WTC11 (cell line): ENCODE measurements at regions not wholly inside any gene's neighbourhood (a gene's known extent, or its start where the extent isn't known, plus 50 kb on each side); places are given as distances from the start of the nearest gene placed in this dataset.
"Not testable (repeated sequence)": the region's sequence is repeated elsewhere in the genome, so short reads cannot be mapped to it uniquely, and the experiment has no call there.

ENCODE experiments used
- ATAC-seq: fragments of 200-7000 bp; cut with Tn5 transposase; 2 replicates; pipeline ENCODE4 v1.10.0; 2021; ENCODE audit warnings: mild to moderate bottlenecking, moderate library complexity
- CTCF ChIA-PET: fragments of 300-600 bp; sonication (Branson Sonifier 250); formaldehyde crosslinking; loops from one replicate; lab custom pipeline; 2021; ENCODE audit warnings: antibody characterized with exemption; lab: Charles Lee
- POLR2A ChIA-PET: fragments of 350-600 bp; sonication (Branson Sonifier 250); formaldehyde crosslinking; loops from one replicate; lab custom pipeline; 2021; ENCODE audit warnings: antibody characterized with exemption; lab: Charles Lee
- DNase-seq: peaks from one replicate; pipeline ENCODE4 v3.0.0; 2021; ENCODE audit warnings: low spot score
- H3K27ac Mint-ChIP-seq: 2 replicates; pipeline ENCODE4 v1.8.0; 2021; ENCODE audit warnings: mixed read lengths
- H3K27me3 Mint-ChIP-seq: 2 replicates; pipeline ENCODE4 v1.8.0; 2021; ENCODE audit warnings: low read depth, mild to moderate bottlenecking, moderate library complexity, mixed read lengths
- H3K36me3 Mint-ChIP-seq: 2 replicates; pipeline ENCODE4 v1.8.0; 2021; ENCODE audit warnings: mixed read lengths
- H3K4me1 Mint-ChIP-seq: 2 replicates; pipeline ENCODE4 v1.8.0; 2022; ENCODE audit warnings: mixed read lengths
- H3K4me3 Mint-ChIP-seq: 2 replicates; pipeline ENCODE4 v1.8.0; 2021; ENCODE audit warnings: mild to moderate bottlenecking, moderate library complexity, mixed read lengths
- H3K9me3 Mint-ChIP-seq: 2 replicates; pipeline ENCODE4 v1.8.0; 2021; ENCODE audit warnings: mixed read lengths
- AR ChIP-seq: fragments of 250-450 bp; sonication (Bioruptor Pico); IDR thresholded peaks from 2 replicates; pipeline ENCODE4 v1.9.0; 2021; ENCODE audit warnings: mild to moderate bottlenecking
- CBFB ChIP-seq: sonication (generic); formaldehyde crosslinking; IDR thresholded peaks from 2 replicates; pipeline ENCODE4 v1.8.1; 2022; ENCODE audit warnings: mild to moderate bottlenecking, low read depth, missing genetic modification reagents
- CREB1 ChIP-seq: sonication (generic); formaldehyde crosslinking; IDR thresholded peaks from 2 replicates; pipeline ENCODE4 v1.8.0; 2023; ENCODE audit warnings: mild to moderate bottlenecking, missing genetic modification reagents
- ELF4 ChIP-seq: sonication (generic); formaldehyde crosslinking; IDR thresholded peaks from 2 replicates; pipeline ENCODE4 v1.8.1; 2022; ENCODE audit warnings: low read depth, mild to moderate bottlenecking, moderate library complexity, missing genetic modification reagents
- ESRRA ChIP-seq: sonication (generic); formaldehyde crosslinking; IDR thresholded peaks from 2 replicates; pipeline ENCODE4 v1.8.1; 2022; ENCODE audit warnings: mild to moderate bottlenecking, missing genetic modification reagents, borderline replicate concordance
- HMGA2 ChIP-seq: fragments of 250-450 bp; sonication (Bioruptor Pico); IDR thresholded peaks from 2 replicates; pipeline ENCODE4 v1.4.0; 2021; ENCODE audit warnings: mild to moderate bottlenecking, moderate library complexity
- JAZF1 ChIP-seq: fragments of 250-450 bp; sonication (Bioruptor Pico); IDR thresholded peaks from 2 replicates; pipeline ENCODE4 v1.9.0; 2021; ENCODE audit warnings: moderate library complexity, mild to moderate bottlenecking, inconsistent platforms
- NFYB ChIP-seq: sonication (generic); formaldehyde crosslinking; conservative IDR thresholded peaks from 2 replicates; pipeline ENCODE4 v1.8.0; 2022; ENCODE audit warnings: low read depth, missing genetic modification reagents
- RORB ChIP-seq: fragments of 250-450 bp; sonication (Bioruptor Pico); IDR thresholded peaks from 2 replicates; pipeline ENCODE4 v1.9.0; 2021; ENCODE audit warnings: mild to moderate bottlenecking
- SOX15 ChIP-seq: fragments of 250-450 bp; sonication (Bioruptor Pico); IDR thresholded peaks from 2 replicates; pipeline ENCODE4 v1.9.0; 2021; ENCODE audit warnings: mild to moderate bottlenecking
- TCF7 ChIP-seq: sonication (generic); formaldehyde crosslinking; IDR thresholded peaks from 2 replicates; pipeline ENCODE4 v1.8.0; 2022; ENCODE audit warnings: mild to moderate bottlenecking, low read depth, missing genetic modification reagents, moderate library complexity
- TEAD1 ChIP-seq: sonication (generic); formaldehyde crosslinking; IDR thresholded peaks from 2 replicates; pipeline ENCODE4 v1.8.0; 2022; ENCODE audit warnings: mild to moderate bottlenecking, missing genetic modification reagents
- TEAD4 ChIP-seq: sonication (generic); formaldehyde crosslinking; IDR thresholded peaks from 2 replicates; pipeline ENCODE4 v1.8.0; 2022; ENCODE audit warnings: mild to moderate bottlenecking, missing genetic modification reagents
- TP53 ChIP-seq: sonication (generic); formaldehyde crosslinking; IDR thresholded peaks from 2 replicates; pipeline ENCODE4 v1.8.1; 2023; ENCODE audit warnings: mild to moderate bottlenecking, missing genetic modification reagents
- USF1 ChIP-seq: sonication (generic); formaldehyde crosslinking; IDR thresholded peaks from 2 replicates; pipeline ENCODE4 v1.8.0; 2022; ENCODE audit warnings: mild to moderate bottlenecking, missing genetic modification reagents
- ZBTB21 ChIP-seq: sonication (generic); formaldehyde crosslinking; IDR thresholded peaks from 2 replicates; pipeline ENCODE4 v1.8.1; 2023; ENCODE audit warnings: mild to moderate bottlenecking, missing genetic modification reagents, borderline replicate concordance
- ZNF138 ChIP-seq: sonication (generic); formaldehyde crosslinking; conservative IDR thresholded peaks from 2 replicates; pipeline ENCODE4 v1.8.1; 2022; ENCODE audit warnings: mild to moderate bottlenecking, moderate library complexity, missing genetic modification reagents
- ZNF512 ChIP-seq: sonication (generic); formaldehyde crosslinking; IDR thresholded peaks from 2 replicates; pipeline ENCODE4 v1.8.1; 2022; ENCODE audit warnings: missing genetic modification reagents, borderline replicate concordance
- ZSCAN18 ChIP-seq: fragments of 250-450 bp; sonication (Bioruptor Pico); IDR thresholded peaks from 2 replicates; pipeline ENCODE4 v2.1.2; 2022; ENCODE audit warnings: mild to moderate bottlenecking, moderate library complexity
- TF ChIP-seq, protein P1 (sequence below): fragments of 250-450 bp; sonication (Bioruptor Pico); conservative IDR thresholded peaks from 2 replicates; pipeline ENCODE4 v1.9.0; 2021; ENCODE audit warnings: mild to moderate bottlenecking
- TF ChIP-seq, protein P2 (sequence below): sonication (generic); formaldehyde crosslinking; IDR thresholded peaks from 2 replicates; pipeline ENCODE4 v1.8.1; 2023; ENCODE audit warnings: mild to moderate bottlenecking, moderate library complexity, missing genetic modification reagents
- TF ChIP-seq, protein P3 (sequence below): sonication (generic); formaldehyde crosslinking; IDR thresholded peaks from 2 replicates; pipeline ENCODE4 v1.8.0; 2023; ENCODE audit warnings: missing genetic modification reagents

DNA sequence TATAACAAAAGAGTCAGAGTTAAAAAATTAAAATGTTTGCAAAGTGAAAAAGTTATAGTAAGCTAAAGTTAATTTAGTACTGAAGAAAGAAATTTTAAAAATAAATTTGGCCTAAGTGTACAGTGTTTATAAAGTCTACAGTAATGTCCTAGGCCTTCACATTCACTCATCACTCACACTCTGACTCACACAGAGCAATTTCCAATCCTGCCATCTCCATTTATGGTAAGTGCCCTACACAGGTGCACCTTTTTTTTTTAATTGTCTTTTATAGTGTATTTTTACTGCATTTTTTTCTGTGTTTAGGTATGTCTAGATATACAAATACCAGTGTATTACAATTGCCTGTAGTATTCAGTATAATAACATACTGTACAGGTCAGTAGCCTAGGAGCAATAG lies 562.9 kb downstream of the PIK3C3 start:
- POLR2A ChIA-PET: no interaction called here
- Mint-ChIP-seq H3K36me3 (0 out of 2 replicates have a peak, but pooled peaks cover 2% of the 10 kb centered on the region), H3K27me3 (no peaks in the 10 kb centered on the region), H3K4me1 (peaks cover 5% of the 10 kb centered on the region), H3K4me3 (no peak overlapping the region), H3K9me3 (peaks cover 6% of the 10 kb centered on the region), H3K27ac (no peak overlapping the region)
- DNase-seq (no peak), ATAC-seq (no peak)
- TF ChIP-seq TCF7 (CRISPR knock-in tag) (no peak), SOX15 (CRISPR knock-in tag) (no peak), USF1 (CRISPR knock-in tag) (no peak), TEAD1 (no peak), JAZF1 (CRISPR knock-in tag) (no peak), CBFB (CRISPR knock-in tag) (no peak), ZNF138 (no peak), ZNF512 (CRISPR knock-in tag) (no peak), TEAD4 (CRISPR knock-in tag) (no peak), AR (CRISPR knock-in tag) (no peak), RORB (no peak), ZBTB21 (CRISPR knock-in tag) (no peak), CREB1 (CRISPR knock-in tag) (no peak), ZSCAN18 (CRISPR knock-in tag) (no peak), ELF4 (no peak), TP53 (no peak), HMGA2 (no peak), NFYB (CRISPR knock-in tag) (no peak)
- CTCF ChIA-PET: no interaction called here

GRCh38 chr18:42518331-42518730 lies 563.3 kb downstream of the PIK3C3 start:
- H3K27ac Mint-ChIP-seq, ATAC-seq, DNase-seq, POLR2A ChIA-PET, H3K4me3 Mint-ChIP-seq, H3K9me3 Mint-ChIP-seq, H3K27me3 Mint-ChIP-seq, H3K36me3 Mint-ChIP-seq, CTCF ChIA-PET, H3K4me1 Mint-ChIP-seq: not testable (repeated sequence)

DNA sequence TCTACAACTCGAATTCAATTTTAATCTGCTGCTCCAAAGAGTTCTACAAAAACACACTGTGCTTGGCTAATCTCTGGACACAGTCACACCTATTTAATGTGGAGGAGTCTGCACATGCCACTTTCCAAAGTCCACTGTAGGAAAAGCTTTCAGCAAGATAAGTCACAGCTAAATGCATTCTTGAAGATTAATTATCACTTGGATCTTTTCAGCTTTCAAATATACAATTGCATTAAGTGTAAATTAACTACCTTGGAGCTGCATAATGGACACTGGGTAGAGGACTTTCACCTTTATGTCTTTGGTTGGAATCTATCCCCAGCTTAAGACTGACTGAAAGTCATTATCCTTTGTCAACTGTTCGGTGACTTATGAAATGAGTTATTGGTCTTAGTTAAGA lies 565.1 kb downstream of the PIK3C3 start:
- no peak for DNase-seq
- Mint-ChIP-seq H3K36me3 (no peaks in the 10 kb centered on the region), H3K4me3 (no peak overlapping the region), H3K4me1 (no peaks in the 10 kb centered on the region), H3K27ac (no peak overlapping the region), H3K27me3 (no peaks in the 10 kb centered on the region), H3K9me3 (peaks cover 6% of the 10 kb centered on the region)
- no peak for ATAC-seq
- CTCF ChIA-PET: interaction anchor here (1.0 kb wide), 1 partner anchor 76 kb away, joined by 3 read pairs; no protein-coding TSS in a partner anchor
- POLR2A ChIA-PET: no interaction called here
- TF ChIP-seq ESRRA: no peak
- TF ChIP-seq, protein P1, sequence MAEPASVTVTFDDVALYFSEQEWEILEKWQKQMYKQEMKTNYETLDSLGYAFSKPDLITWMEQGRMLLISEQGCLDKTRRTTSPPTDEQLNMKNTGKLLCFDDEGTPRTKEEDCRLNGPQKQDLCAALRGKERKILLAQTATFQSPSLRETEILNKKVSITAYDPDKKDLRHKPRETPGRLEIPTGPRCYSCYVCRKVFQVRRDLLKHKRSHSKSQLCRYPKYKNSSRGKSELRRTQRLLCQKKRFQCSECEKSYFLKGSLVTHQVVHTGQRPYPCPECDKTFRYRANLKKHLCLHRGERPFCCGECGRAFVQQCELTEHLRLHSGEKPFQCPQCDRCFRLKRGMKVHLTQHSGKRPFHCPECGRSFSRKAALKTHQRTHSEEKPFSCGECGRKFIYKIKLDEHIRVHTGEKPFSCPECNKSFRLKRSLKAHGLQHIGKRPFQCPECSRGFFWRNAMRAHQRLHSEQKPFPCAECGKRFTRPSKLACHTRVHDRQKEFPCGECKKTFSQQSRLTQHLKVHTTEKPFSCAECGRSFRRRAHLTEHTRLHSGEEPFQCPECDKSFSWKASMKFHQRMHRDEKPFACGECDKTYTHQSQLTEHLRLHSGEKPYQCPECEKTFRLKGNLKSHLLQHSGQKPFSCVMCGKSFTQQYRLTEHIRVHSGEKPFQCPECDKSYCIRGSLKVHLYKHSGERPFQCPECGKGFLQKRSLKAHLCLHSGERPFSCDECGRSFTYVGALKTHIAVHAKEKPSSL (CRISPR knock-in tag): no peak
- TF ChIP-seq, protein P2, sequence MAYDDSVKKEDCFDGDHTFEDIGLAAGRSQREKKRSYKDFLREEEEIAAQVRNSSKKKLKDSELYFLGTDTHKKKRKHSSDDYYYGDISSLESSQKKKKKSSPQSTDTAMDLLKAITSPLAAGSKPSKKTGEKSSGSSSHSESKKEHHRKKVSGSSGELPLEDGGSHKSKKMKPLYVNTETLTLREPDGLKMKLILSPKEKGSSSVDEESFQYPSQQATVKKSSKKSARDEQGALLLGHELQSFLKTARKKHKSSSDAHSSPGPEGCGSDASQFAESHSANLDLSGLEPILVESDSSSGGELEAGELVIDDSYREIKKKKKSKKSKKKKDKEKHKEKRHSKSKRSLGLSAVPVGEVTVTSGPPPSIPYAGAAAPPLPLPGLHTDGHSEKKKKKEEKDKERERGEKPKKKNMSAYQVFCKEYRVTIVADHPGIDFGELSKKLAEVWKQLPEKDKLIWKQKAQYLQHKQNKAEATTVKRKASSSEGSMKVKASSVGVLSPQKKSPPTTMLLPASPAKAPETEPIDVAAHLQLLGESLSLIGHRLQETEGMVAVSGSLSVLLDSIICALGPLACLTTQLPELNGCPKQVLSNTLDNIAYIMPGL (CRISPR knock-in tag): no peak
- TF ChIP-seq, protein P3, sequence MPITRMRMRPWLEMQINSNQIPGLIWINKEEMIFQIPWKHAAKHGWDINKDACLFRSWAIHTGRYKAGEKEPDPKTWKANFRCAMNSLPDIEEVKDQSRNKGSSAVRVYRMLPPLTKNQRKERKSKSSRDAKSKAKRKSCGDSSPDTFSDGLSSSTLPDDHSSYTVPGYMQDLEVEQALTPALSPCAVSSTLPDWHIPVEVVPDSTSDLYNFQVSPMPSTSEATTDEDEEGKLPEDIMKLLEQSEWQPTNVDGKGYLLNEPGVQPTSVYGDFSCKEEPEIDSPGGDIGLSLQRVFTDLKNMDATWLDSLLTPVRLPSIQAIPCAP (CRISPR knock-in tag): no peak
